GM19240 (cell line): ENCODE measurements at regions not wholly inside any gene's neighbourhood (a gene's known extent, or its start where the extent isn't known, plus 50 kb on each side); places are given as distances from the start of the nearest gene placed in this dataset.
A peak's percentile ranks its signal among the peaks of the same experiment; 100 is the strongest.

Experiments used
- DNase-seq: peaks from one replicate; pipeline ENCODE4 v3.0.0; 2011; ENCODE audit warnings: low spot score; ENCODE audit not compliant: insufficient read length

DNA sequence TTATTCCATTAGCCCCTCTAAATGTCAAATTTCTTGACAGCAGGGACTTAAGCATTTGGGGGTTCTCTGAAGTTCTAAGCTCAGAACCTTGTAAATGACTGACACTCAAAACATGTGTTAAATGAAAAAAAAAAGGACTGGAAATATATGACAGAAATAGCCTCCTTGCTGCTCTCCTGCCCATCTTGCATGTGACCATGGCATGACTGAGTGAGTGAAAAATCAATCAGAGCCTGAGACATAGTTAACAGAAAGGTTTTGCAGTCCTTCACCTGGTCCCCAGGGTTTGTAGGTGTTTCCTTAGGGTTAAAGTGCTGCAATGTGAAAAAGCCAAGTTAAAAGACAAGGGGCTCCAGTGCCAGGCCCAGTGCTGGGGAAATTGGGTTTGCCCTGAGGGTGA lies 168.1 kb downstream of the ZBTB18 start:
- DNase-seq = no peak

DNA sequence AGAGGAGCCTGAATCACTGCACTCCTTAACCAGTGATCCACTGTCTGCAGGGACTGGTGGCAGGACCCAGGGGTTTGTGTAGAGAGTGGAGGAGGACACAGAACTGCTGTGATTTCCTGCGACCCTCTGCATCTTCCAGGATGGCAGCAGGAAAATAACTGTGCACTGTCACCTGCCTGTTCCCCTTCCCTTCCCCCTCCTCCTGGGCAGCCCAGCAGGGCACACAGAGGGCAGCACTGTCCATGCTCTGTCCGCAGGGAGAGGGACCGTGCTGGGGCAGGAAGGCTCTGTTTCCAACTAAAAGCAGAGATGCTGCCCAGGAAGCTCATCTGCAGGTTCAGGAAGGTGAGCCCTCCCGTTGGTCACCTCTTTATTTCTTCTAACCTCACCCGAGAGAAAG lies 168.7 kb downstream of the ZBTB18 start:
- DNase-seq = no peak

DNA sequence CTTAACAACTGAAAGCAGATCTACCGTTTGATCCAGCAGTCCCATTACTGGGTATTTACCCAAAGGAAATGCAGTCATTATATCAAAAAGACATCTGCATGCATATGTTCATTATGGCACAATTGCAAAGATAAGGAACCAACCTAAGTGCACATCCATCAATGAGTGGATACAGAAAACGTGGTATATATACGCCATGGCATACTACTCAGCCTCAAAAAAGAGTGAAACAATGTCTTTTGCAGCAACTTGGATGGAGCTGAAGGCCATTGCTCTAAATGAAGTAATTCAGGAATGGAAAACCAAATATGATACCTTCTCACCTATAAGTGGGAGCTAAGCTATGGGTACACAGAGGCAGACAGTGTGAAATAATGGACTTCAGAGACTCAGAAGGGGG lies 169.3 kb downstream of the ZBTB18 start:
- no peak for DNase-seq

DNA sequence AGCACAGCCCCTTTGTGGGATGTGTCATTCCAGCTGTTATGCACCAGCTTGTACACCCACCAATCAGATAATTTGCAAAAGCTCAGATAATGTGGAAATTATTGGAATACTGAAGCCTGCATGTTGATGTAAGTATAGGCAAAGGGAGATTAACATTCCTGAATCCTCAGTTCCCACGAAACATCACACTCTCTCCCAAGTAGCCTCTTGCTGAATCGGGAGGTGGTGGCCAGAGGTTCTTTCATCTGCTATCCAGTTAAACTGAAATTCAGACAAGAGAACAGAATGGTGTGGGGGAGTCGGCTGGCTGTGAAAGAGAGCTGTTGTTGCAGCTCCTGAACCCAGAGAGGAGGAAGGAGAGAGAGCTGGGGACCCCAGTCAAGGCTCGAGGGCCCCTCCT lies 170.9 kb downstream of the ZBTB18 start:
- DNase-seq = no peak

DNA sequence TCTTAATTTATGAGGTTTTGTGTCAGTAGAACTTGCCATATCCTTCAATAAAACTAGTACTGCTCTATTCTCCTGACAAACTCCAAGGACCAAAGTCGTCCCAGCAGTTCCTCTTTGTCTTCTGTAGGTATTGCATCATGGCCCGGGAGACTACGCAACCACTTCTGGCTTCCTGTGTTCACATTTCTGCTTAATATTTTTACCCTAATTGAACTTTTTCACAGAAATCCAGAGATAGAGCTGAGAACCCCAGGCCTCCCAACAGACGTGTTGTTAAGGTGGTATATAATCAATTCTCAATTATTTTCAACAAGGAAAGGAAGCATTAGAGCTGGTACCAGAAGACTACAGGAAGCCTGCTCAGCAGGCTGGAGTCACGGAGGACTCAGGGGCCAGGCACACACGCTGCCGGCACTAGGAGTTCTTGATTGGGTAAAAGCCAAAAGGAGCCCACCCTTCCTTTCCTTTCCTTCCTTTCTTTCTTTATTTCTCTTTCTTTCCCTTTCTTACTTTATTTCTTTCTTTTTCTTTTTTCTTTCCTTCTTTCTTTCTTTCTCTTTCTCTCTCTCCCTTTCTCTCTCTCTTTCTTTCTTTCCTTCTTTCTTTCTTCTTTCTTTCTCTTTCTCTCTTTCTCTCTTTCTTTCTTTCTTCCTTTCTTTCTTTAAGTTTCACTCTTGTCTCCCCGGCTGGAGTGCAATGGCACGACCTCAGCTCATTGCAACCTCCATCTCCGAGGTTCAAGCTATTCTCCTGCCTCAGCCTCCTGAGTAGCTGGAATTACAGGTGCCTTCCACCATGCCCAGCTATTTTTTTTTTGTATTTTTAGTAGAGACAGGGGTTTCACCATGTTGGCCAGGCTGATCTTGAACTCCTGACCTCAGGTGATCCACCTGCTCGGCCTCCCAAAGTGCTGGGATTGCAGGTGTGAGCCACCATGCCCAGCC lies 173.7 kb downstream of the ZBTB18 start:
- DNase-seq = no peak

DNA sequence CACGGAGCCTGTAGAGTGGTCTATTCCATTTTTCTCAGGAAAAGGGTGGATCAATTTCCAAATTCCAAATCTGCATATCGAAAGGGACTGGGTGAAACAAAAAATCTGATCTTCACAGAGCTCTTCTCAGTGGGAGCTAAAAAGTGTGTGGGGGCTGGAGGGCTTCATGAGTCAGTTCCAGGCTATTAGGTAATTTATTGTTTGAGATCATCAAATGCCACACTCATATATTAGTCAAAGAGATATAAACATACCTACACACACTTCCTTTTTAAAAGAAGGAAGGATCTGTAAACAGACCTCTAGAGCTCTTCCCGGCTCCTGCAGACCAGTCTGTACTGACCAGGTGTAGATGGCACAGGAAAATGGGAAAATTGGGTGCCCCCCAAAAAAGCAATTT lies 175.4 kb downstream of the ZBTB18 start:
- no peak for DNase-seq

DNA sequence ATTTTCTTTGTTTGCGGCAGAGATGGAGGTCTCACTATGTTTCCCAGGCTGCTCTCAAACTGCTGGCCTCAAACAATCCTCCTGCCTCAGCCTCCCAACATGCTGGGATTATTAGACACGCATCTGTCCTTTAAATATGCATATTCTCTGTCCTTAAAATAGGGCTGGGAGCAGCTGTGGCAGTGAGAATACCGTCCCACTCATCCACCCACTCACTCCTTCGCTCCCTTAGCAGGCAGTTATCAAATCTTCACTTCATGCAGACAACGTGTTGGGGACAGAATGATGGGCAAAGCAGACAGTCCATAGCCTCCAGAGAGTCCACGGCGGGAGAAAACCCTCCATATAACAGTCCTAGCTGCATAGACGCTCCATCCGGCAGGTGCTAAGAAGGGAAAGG lies 179.4 kb downstream of the ZBTB18 start:
- no peak for DNase-seq

DNA sequence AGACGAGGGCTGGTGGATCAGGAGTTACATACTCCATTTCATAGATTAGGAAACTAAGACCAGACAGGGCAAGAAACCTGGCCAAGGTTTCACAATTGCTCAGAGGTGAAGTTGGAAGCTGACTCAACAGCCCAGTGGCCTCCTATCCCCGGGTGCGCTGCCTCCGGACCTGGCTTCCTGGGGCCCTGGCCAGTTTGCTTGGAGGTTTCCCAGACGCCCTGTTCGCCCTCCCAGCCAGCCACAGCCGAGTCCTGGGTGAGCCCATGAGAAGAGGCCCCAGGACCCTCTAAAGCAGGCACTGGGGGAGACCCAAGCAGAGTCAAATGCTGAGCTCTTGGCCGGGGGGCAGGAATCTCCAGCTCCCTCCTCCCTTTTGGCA lies 180.1 kb downstream of the ZBTB18 start:
- no peak for DNase-seq

DNA sequence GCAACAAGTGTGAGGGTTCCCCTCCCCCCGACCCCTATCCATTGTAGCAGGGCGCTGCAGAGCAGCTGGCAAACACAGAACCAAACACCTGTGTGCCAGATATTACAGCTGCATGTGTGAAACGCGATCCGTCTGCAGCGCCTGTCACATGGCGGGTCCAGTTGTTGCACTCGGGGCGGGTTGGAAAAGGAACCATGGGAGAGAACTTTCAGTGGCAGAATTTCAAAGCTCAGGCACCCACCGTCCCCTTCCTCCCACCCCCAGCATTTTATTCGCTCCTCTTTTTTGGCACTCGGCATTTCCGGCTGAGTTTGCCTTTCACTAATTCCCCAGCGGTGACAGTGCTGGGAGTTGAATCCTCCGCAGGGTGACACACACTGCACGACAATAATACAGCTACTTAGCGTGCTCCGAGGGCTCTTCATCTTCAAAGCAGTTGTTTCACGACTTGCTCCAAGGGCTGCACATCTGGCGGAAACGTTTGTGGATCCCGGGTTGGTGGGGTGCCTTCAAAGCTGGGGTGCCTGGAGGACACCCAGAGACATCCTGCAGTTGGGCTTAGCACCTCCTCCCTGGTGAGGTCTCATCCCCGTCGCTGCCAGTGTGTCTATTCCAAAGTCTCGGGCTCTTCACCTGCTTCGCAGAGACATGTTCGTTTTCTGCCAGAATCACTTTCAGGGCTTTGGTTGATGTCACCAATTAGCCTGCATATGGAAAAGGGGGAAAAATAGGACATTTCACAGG lies 180.7 kb downstream of the ZBTB18 start:
- no peak for DNase-seq

DNA sequence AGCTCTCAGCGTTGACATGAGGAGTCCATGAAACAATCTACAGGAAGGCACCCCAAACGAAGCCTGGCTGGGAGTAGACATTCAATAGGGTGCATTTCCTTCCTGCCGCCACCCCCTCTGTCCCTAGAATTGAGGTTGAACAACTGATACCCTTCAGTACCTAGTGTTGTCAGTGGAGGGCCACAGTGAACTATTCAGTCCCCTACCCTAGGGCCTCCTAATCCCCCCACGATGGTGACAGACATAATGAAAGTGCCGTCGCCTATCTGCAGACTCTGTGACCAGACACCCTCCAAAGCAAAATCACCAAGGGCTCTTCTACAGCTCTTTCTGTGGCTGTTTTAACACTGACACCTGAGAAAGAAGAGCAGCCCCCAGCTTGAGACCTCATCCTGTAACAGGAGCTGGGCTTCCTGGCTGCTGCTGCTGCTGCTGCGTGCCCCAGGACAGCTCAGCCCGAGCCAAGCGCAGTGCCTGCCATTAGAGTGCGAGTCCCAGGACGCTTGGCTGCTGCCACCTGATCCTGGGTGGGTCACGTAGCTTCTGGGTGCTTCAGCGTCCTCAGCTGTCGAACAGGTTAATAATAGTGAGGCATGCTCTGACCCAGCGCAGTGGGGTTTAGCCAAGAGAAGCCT lies 183.0 kb downstream of the ZBTB18 start:
- DNase-seq = no peak

DNA sequence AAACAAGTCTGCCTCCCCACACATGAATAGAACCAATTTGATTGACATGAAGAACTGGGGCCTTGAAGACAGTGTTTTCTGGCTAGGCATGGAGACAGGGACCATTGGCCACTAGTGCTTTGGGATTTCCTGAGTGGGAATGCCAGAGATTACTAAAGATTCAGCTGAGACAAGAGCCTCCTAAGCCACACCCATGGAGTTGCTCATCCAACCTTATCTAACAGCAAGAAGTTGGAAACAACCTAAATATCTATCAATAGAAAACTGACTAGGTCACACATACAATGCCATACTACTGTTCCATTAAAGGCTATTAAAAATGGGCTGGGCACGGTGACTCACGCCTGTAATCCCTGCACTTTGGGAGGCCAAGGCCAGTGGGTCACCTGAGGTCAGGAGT lies 184.1 kb downstream of the ZBTB18 start:
- no peak for DNase-seq

DNA sequence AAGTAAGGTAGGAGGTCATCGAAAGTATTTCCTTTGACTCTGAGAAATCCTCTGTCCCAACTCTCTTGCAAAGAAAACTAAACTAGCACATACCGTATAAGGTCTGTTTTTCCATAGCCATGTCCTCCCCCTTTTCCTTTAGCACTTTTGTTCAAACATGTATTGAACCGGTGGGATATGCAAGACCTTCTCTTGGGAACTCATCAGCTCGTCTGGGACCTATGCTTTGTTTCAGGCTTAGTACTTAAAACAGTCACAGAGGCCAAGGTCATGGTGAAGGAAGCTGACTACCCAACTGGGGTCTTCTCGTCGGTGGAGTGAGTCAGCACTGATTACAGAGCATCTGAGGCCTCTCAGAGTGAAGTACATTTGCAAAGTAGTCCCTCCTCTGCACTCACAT lies 185.0 kb downstream of the ZBTB18 start:
- DNase-seq = no peak

DNA sequence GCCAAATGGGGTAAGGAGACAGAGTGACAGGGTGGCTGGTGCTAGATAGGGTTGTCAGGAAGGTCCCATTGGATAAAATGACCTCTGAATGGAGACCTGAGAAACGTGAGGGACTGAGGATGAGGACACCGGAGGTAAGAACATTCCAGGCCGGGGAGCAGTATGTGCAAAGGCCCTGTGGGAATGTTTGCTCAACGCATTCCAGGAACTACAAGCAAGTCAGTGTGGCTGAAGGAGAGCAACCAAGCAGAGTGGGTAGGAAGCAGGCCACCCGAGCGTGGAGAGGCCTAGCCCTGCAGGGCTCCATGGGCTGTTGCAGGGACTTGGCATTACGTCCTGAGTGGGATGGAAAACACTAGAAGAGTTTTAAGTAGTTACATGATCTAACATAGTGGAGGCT lies 185.6 kb downstream of the ZBTB18 start:
- DNase-seq = no peak

DNA sequence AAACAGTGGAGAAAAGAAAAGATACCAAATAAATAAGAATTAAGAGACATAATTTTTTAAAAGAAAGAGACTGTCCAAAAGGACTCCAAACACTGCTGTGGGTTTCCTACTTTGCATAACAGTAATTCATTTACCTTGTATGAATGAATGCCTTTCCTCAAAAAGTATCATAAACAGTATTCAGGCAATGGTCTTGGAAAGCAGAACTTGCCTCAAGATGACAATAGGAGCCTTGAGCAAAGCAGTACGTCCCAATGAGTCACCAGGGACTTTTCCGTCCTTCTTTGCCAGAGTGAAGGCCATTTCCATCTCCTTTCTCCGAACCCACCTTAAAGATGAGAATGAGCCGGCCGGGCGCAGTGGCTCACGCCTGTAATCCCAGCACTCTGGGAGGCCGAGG lies 186.4 kb downstream of the ZBTB18 start:
- DNase-seq = no peak

DNA sequence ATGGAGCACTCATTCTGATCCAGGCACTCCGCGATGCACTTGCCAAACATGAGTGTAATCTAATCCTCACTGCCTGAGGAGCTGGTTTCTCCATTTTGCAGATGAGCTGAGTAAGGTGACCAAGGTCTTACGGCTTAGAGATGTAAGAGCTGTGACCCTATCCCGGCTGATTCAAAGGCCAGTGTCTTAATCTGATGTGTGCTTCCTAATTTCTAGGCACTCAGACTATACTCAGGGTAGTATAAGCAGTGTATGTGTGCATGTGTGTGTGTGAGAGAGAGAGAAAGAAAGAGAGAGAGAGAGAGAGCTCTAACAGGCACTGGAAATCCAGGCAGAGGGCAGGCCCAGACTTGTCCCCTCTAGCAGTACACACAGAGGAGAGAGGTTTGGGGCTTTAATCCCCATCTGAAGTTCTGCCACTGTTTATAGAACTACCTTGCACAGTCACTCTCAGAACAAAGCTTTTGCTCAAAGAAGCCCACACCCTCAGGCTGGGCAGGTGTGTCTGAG lies 188.2 kb downstream of the ZBTB18 start:
- no peak for DNase-seq

DNA sequence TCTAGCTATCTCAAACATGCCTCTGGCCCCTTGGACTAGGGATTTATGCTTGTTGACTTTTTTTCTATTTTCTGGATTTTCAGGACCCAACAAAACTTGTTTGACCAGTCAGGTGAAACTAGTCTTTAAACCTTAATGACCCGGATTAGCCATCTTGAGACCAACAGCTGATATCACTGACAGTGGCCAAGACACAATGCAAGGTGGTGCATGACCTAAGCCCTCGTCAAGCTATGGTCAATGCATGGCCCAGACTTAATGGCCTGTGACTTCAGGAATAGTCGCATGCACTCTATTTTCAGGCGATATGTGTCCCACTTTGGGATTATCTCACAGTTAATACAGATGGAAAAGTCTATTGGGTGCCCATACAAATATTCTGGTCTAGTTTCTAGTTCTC lies 190.4 kb downstream of the ZBTB18 start:
- no peak for DNase-seq

DNA sequence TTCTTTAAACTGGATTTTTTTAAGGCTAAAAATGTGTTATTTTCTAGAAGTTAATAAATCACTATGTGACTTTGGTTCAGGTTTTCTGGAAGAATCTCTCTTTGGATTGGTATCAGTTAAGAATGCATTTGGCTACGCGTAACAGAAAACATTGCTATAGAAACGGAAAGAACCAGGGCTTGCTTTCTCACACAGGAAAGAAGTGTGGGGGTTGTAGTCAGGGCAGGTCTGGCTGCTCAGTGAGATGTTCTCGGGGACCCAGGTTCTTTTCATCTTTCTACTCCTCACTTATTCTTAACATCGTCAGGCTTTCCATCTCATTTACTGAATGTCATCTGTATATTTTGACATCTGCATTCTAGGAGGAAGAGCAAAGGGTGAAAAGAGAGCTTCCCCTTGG lies 191.4 kb downstream of the ZBTB18 start:
- DNase-seq = peak; percentile 25

DNA sequence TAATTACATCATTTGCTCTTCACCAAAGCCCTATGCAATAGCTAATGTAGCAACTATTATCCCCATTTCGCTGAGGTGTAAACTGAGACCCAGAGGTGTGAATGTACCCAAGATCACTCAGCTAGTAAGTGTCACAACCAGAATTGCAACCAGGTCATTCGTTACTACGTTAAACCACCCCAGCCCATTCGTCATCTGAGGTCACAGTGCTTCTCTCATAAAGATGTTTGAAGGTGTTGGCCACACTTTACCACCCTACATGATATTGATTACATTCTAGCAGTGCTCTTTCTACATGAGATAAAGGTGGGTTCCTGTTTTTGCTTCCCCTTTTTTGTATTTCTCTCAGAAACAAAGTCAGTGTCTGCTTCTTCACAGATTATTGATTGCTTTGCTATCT lies 195.3 kb downstream of the ZBTB18 start:
- DNase-seq = no peak

DNA sequence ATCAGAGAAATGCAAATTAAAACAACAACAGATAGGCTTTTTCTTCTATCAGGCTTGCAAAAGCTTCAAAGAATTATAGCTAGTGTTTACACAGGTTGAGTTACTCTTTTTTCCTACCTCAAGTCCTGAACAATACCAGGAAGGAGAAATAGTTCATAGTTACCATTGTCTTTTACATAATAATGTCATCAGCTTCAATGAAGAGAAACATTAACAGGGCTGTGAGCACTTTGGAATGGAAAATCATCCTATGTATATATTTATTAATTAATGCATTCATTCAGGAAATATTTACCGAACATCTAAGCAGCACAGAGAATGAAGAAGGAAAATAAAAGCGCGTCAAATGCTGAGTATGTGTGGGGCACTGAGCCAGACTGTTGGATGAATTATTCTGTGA lies 197.3 kb downstream of the ZBTB18 start:
- no peak for DNase-seq

DNA sequence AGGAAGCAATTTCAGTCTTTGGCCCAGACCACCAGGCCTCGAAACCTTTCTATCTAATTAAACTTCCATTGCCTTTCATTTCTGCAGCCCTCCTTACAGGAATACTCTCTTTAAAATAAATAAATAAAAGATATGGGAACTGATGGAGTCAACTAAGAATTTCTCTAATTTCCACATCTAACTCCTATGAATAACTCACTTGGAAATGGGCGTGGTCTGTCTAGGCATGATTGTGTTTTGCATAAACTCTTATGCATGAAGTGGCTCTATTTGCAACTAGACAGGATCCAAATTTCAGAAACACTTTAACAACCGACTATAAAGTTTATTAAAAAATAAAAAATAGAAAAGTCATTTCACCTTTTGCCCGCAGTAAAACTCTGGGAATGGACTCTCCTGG lies 199.5 kb downstream of the ADSS2 start:
- no peak for DNase-seq

DNA sequence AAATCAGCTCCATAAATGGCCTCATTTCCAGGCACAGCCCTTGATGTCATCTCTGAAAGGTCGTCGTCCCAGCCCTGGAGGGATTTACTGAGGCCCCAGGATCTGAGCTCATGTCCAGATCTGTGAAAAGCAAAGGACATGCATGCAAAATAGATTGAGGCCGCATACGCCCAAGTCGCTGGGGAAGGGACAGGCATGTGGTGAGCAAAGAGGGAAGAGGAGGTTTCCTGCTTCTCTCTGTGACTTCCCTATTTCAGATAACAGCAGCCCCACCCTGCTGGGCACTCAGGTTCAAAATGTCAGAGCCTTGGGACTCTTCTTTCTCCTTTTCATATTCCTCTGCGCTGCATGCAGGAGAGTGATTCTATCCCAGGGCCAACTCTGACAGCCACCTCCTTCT lies 197.2 kb downstream of the ADSS2 start:
- no peak for DNase-seq

DNA sequence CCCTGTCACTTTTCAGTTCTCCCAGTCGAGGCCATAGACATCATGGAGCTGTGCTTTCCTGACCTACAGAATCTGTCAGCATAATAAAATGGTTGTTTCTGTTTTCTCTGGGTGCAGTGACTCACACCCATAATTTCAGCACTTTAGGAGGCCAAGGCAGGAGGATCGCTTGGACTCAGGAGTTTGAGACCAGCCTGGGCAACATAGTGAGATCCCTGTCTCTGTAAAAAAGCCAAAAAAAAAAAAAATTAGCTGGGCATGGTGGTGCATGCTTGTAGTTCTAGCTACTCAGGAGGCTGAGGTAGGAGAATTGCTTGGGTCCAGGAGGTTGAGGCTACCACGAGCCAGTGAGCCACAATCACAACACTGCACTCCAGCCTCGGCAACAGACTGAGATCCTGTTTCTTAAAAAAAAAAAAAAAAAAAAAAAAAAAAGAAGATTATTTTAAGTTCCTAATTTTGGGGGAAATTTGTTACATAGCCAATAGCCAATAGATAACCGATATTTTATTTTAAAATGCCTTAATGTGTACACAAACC lies 196.2 kb downstream of the ADSS2 start:
- DNase-seq = no peak
